Endodermal cell (in vitro differentiated cells): ENCODE measurements at regions not wholly inside any gene's neighbourhood (a gene's known extent, or its start where the extent isn't known, plus 50 kb on each side); places are given as distances from the start of the nearest gene placed in this dataset.

Source experiments
- DNase-seq: peaks from one replicate; pipeline ENCODE4 v3.0.0-alpha.2; 2017
- H3K27ac ChIP-seq: 2 replicates; pipeline ENCODE4 v1.5.1; 2013; ENCODE audit warnings: mild to moderate bottlenecking, low read depth, low read length, moderate library complexity
- H3K27me3 ChIP-seq: 2 replicates; pipeline ENCODE4 v1.6.1; 2013; ENCODE audit warnings: mild to moderate bottlenecking, low read length, moderate library complexity; ENCODE audit not compliant: insufficient read depth, control insufficient read depth, poor library complexity, severe bottlenecking
- H3K36me3 ChIP-seq: 2 replicates; pipeline ENCODE4 v1.7.0; 2013; ENCODE audit warnings: mild to moderate bottlenecking, low read length, moderate library complexity; ENCODE audit not compliant: control insufficient read depth, insufficient read depth
- H3K4me1 ChIP-seq: one replicate; pipeline ENCODE4 v1.7.0; 2013; ENCODE audit warnings: low read length; ENCODE audit not compliant: control insufficient read depth, insufficient read depth
- H3K4me3 ChIP-seq: 2 replicates; pipeline ENCODE4 v1.5.1; 2013; ENCODE audit warnings: mild to moderate bottlenecking, low read length, moderate library complexity
- H3K9ac ChIP-seq: 2 replicates; pipeline ENCODE4 v1.6.1; 2013; ENCODE audit warnings: mild to moderate bottlenecking, low read length, moderate library complexity; ENCODE audit not compliant: poor library complexity, severe bottlenecking; ENCODE audit errors: extremely low read depth
- H3K9me3 ChIP-seq: 2 replicates; pipeline ENCODE4 v1.6.1; 2013; ENCODE audit warnings: mild to moderate bottlenecking, low read length, moderate library complexity; ENCODE audit not compliant: control insufficient read depth
- H3K27ac Mint-ChIP-seq: 2 replicates; pipeline ENCODE4 v1.8.0; 2020; ENCODE audit warnings: mixed read lengths
- H3K27me3 Mint-ChIP-seq: 2 replicates; pipeline ENCODE4 v1.8.0; 2021; ENCODE audit warnings: mild to moderate bottlenecking, mixed read lengths; ENCODE audit not compliant: insufficient read depth
- H3K36me3 Mint-ChIP-seq: 2 replicates; pipeline ENCODE4 v1.8.0; 2020; ENCODE audit warnings: low read depth, mixed read lengths
- H3K4me1 Mint-ChIP-seq: 2 replicates; pipeline ENCODE4 v1.8.0; 2020; ENCODE audit warnings: mixed read lengths
- H3K4me3 Mint-ChIP-seq: 2 replicates; pipeline ENCODE4 v1.8.0; 2020; ENCODE audit warnings: mild to moderate bottlenecking, moderate library complexity, mixed read lengths
- H3K9me3 Mint-ChIP-seq: 2 replicates; pipeline ENCODE4 v1.8.0; 2020; ENCODE audit warnings: mild to moderate bottlenecking, mixed read lengths
- WGBS, 2 experiments: methylation state at CpG; one replicate each; pipeline versions ENCODE4 v1.1.5 to v1.1.7; 2013; ENCODE audit warnings: missing lambda C conversion rate in 2 of 2, mixed read lengths in 1 of 2; ENCODE audit not compliant: insufficient coverage in 1 of 2, insufficient read length in 1 of 2; 5-methylcytosine and 5-hydroxymethylcytosine counted together
- TF ChIP-seq, protein P1 (sequence below): fragments of 200-600 bp; sonication (generic); conservative IDR thresholded peaks from 2 replicates; pipeline ENCODE4 v1.5.0; 2021; ENCODE audit warnings: antibody characterized with exemption, mild to moderate bottlenecking

DNA sequence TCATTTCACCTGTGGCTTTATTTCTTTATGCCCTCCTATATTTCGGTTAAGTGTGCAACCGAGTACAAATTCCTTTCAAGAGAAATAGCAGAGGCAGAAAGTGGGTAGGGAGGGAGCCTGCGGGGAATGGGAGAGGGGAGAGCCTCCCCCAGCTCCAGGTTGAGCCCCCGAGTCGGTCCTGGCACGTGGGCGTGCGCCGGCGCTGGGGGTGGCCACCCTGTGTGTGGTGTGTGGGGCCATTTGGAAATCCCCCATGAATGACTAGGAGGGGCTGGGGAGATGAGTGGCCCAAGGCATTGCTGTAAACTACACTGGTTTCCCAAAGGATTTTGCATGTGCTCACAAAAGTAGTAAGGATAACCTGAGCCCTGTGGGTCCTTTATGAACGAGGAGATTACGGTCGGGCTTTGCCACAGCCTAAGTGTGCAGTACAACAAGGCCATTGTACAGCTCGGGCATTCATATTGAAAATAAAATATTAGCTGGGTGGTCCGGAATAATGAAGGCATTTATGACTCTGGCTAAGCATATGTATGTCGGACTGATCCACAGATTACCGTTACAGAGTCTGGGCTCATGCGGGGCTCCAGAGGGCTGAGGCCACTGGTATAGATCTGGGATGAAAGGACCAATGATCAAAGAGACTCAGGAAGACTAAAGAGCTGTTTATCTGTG lies 84.5 kb upstream of the RALGAPA2 start:
- Mint-ChIP-seq H3K4me3 (no peak overlapping the region), H3K4me1 (no peaks in the 10 kb centered on the region), H3K36me3 (no peaks in the 10 kb centered on the region), H3K27ac (no peak overlapping the region), H3K9me3 (no peaks in the 10 kb centered on the region), H3K27me3 (no peaks in the 10 kb centered on the region)
- Histone ChIP-seq H3K27ac (peak overlapping the region; percentile 70), H3K9me3 (no peaks in the 10 kb centered on the region), H3K9ac (no peak overlapping the region), H3K4me1 (no peaks in the 10 kb centered on the region), H3K4me3 (no peak overlapping the region), H3K27me3 (no peaks in the 10 kb centered on the region), H3K36me3 (no peaks in the 10 kb centered on the region)
- no peak for DNase-seq
- WGBS, 2 experiments: 92 to 96% methylated on average over 11 to 18 of the region's 18 CpGs
- TF ChIP-seq, protein P1, sequence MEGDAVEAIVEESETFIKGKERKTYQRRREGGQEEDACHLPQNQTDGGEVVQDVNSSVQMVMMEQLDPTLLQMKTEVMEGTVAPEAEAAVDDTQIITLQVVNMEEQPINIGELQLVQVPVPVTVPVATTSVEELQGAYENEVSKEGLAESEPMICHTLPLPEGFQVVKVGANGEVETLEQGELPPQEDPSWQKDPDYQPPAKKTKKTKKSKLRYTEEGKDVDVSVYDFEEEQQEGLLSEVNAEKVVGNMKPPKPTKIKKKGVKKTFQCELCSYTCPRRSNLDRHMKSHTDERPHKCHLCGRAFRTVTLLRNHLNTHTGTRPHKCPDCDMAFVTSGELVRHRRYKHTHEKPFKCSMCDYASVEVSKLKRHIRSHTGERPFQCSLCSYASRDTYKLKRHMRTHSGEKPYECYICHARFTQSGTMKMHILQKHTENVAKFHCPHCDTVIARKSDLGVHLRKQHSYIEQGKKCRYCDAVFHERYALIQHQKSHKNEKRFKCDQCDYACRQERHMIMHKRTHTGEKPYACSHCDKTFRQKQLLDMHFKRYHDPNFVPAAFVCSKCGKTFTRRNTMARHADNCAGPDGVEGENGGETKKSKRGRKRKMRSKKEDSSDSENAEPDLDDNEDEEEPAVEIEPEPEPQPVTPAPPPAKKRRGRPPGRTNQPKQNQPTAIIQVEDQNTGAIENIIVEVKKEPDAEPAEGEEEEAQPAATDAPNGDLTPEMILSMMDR: no peak

DNA sequence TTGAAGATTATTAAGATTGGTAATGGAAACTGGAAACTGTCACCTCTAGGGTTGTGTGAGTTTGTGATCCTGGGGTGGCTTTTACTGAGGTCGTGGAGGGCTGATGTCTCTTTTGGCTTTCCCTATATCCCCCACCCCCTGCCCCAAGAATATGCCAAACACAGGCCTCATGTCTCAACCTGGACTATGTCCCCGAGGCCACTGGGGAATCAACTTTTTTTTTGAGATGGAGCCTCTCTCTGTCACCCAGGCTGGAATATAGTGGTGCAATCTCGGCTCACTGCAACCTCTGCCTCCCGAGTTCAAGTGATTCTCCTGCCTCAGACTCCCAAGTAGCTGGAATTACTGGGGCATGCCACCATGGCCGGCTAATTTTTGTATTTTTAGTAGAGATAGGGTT lies 83.3 kb upstream of the RALGAPA2 start:
- Mint-ChIP-seq H3K27me3 (no peaks in the 10 kb centered on the region), H3K4me1 (no peaks in the 10 kb centered on the region), H3K27ac (no peak overlapping the region), H3K36me3 (no peaks in the 10 kb centered on the region), H3K4me3 (no peak overlapping the region), H3K9me3 (no peaks in the 10 kb centered on the region)
- no peak overlapping the region for H3K4me3 ChIP-seq
- TF ChIP-seq, protein P1: no peak
- no peaks in the 10 kb centered on the region for H3K36me3 ChIP-seq
- H3K9ac ChIP-seq: no peak overlapping the region
- no peak for DNase-seq
- no peaks in the 10 kb centered on the region for H3K9me3 ChIP-seq
- 89% methylated on average over 3 to 5 of the region's 5 CpGs for WGBS, 2 experiments
- no peaks in the 10 kb centered on the region for H3K27me3 ChIP-seq
- H3K4me1 ChIP-seq: no peaks in the 10 kb centered on the region
- no peak overlapping the region for H3K27ac ChIP-seq

DNA sequence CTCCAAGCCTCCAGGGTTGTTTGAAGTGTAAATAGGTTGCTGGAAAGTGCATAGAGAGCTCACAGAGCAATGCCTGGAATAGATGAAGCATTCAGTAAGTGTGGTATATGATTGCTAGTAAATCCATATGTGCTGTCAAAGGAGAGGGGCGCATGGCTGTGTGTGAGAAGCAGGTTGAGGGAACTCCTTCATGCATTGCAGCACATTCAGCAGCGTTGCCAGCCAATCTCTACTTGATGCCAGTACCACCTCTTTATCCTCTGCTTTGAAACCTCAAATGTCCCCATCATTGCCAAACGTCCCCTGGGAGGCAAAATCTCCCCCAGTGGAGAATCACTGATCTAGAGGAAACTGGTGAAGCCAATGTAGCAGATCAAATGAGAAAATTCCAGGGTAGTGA lies 82.7 kb upstream of the RALGAPA2 start:
- TF ChIP-seq, protein P1: no peak
- no peak for DNase-seq
- Histone ChIP-seq H3K36me3 (no peaks in the 10 kb centered on the region), H3K9ac (no peak overlapping the region), H3K4me1 (no peaks in the 10 kb centered on the region), H3K27me3 (no peaks in the 10 kb centered on the region), H3K9me3 (no peaks in the 10 kb centered on the region), H3K4me3 (no peak overlapping the region), H3K27ac (no peak overlapping the region)
- Mint-ChIP-seq H3K27ac (no peak overlapping the region), H3K4me1 (no peaks in the 10 kb centered on the region), H3K27me3 (no peaks in the 10 kb centered on the region), H3K9me3 (no peaks in the 10 kb centered on the region), H3K36me3 (no peaks in the 10 kb centered on the region), H3K4me3 (no peak overlapping the region)
- 83 to 85% methylated on average over 1 to 3 of the region's 3 CpGs for WGBS, 2 experiments
